ENCODE measurements at regions not wholly inside any gene's neighbourhood (a gene's known extent, or its start where the extent isn't known, plus 50 kb on each side); places are given as distances from the start of the nearest gene placed in this dataset.

DNA sequence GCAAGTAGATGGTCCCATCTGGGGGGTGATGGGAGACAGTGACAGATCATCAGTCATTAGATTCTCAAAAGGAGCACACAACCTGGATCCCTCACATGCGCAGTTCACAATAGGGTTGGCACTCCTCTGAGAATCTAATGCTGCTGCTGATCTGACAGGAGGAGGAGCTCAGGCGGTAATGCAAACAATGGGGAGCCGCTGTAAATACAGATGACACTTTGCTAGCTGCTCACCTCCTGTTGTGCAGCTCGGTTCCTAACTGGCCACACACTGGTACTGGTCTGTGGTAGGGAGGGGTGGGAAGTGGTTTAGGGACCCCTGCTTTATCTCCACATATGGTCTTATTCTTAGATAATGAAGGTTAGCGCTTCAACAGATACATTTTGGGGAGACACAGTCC is 506.6 kb downstream of the PLCL1 start:
- Mint-ChIP-seq H3K36me3 (no peaks in the 10 kb centered on the region), H3K4me3 (no peak overlapping the region), H3K27me3 (ENCODE audit: low read depth) (no peaks in the 10 kb centered on the region), H3K27ac (no peak overlapping the region), H3K4me1 (peaks cover 20% of the 10 kb centered on the region), H3K9me3 (peaks cover 3% of the 10 kb centered on the region)
- ATAC-seq (no peak), DNase-seq (ENCODE audit: low spot score) (no peak)
- POLR2A ChIA-PET: no interaction called here
- TF ChIP-seq ELF4 (CRISPR knock-in tag; IDR thresholded peaks at IDR 0.05; ENCODE audit: low read depth) (no peak), MXD4 (CRISPR knock-in tag; IDR thresholded peaks at IDR 0.05; ENCODE audit: borderline replicate concordance) (no peak), JAZF1 (CRISPR knock-in tag; IDR thresholded peaks at IDR 0.05) (no peak), KAT7 (CRISPR knock-in tag; IDR thresholded peaks at IDR 0.05; ENCODE audit: borderline replicate concordance) (no peak), ZNF232 (CRISPR knock-in tag; IDR thresholded peaks at IDR 0.05) (no peak), FOXJ3 (CRISPR knock-in tag; IDR thresholded peaks at IDR 0.05; ENCODE audit: borderline replicate concordance) (no peak), NFATC4 (CRISPR knock-in tag; IDR thresholded peaks at IDR 0.05) (no peak), ZNF263 (CRISPR knock-in tag; IDR thresholded peaks at IDR 0.05; ENCODE audit: low read depth) (no peak), OVOL2 (CRISPR knock-in tag; IDR thresholded peaks at IDR 0.05; ENCODE audit: borderline replicate concordance) (no peak), RORB (CRISPR knock-in tag; IDR thresholded peaks at IDR 0.05) (no peak), USF1 (CRISPR knock-in tag; IDR thresholded peaks at IDR 0.05) (no peak), MYBL2 (CRISPR knock-in tag; IDR thresholded peaks at IDR 0.05) (no peak), ZNF219 (CRISPR knock-in tag; IDR thresholded peaks at IDR 0.05; ENCODE audit: borderline replicate concordance) (no peak), EMX1 (CRISPR knock-in tag; IDR thresholded peaks at IDR 0.05) (no peak), PREB (CRISPR knock-in tag; IDR thresholded peaks at IDR 0.05; ENCODE audit: borderline replicate concordance) (no peak)
- CTCF ChIA-PET: no interaction called here

DNA sequence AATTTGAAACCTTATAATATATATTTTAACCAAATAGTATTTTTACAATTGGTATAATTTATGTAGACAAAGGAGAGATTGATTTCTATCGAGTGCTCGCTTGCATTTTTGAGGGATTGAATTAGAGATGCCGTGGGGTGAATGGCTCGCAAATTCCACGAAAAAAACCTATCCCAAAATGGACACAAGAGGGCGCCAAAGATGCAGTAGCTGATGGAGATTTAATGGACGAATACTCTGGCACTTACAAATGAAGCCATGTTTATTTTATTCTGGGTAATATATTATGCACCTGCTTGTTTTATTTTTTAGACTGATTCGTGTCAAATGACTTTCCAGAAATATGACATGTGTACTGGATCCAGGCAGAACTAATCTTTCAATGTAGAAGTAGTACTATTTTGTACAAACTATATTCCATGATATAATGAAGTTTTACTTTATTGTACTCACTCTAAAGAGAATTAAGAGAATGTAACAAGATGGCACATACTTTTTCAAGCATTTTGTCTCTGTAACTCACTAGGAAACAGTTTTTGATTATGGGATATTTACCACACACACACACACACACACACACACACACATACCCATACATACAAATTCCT is 505.4 kb downstream of the PLCL1 start:
- TF ChIP-seq NR1H2 (CRISPR knock-in tag; IDR thresholded peaks at IDR 0.05) (no peak), SOX15 (CRISPR knock-in tag; IDR thresholded peaks at IDR 0.05) (no peak), SMAD4 (CRISPR knock-in tag; IDR thresholded peaks at IDR 0.05) (no peak), GTF2I (CRISPR knock-in tag; conservative IDR thresholded peaks at IDR 0.05) (no peak), CREB1 (CRISPR knock-in tag; IDR thresholded peaks at IDR 0.05) (no peak)
- TF ChIP-seq, protein P1, sequence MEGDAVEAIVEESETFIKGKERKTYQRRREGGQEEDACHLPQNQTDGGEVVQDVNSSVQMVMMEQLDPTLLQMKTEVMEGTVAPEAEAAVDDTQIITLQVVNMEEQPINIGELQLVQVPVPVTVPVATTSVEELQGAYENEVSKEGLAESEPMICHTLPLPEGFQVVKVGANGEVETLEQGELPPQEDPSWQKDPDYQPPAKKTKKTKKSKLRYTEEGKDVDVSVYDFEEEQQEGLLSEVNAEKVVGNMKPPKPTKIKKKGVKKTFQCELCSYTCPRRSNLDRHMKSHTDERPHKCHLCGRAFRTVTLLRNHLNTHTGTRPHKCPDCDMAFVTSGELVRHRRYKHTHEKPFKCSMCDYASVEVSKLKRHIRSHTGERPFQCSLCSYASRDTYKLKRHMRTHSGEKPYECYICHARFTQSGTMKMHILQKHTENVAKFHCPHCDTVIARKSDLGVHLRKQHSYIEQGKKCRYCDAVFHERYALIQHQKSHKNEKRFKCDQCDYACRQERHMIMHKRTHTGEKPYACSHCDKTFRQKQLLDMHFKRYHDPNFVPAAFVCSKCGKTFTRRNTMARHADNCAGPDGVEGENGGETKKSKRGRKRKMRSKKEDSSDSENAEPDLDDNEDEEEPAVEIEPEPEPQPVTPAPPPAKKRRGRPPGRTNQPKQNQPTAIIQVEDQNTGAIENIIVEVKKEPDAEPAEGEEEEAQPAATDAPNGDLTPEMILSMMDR (IDR thresholded peaks at IDR 0.05): peak; percentile 73
- TF ChIP-seq, protein P2, sequence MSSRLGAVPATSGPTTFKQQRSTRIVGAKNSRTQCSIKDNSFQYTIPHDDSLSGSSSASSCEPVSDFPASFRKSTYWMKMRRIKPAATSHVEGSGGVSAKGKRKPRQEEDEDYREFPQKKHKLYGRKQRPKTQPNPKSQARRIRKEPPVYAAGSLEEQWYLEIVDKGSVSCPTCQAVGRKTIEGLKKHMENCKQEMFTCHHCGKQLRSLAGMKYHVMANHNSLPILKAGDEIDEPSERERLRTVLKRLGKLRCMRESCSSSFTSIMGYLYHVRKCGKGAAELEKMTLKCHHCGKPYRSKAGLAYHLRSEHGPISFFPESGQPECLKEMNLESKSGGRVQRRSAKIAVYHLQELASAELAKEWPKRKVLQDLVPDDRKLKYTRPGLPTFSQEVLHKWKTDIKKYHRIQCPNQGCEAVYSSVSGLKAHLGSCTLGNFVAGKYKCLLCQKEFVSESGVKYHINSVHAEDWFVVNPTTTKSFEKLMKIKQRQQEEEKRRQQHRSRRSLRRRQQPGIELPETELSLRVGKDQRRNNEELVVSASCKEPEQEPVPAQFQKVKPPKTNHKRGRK (CRISPR knock-in tag; IDR thresholded peaks at IDR 0.05; ENCODE audit: borderline replicate concordance): no peak
- H3K4me1 Mint-ChIP-seq: peaks cover 20% of the 10 kb centered on the region
- ChIA-PET POLR2A (no interaction called here), CTCF (interaction anchor here (0.6 to 1.6 kb wide), 9 partner anchors 10 to 1179 kb away, joined by 3 to 14 read pairs (median 5); no protein-coding TSS in a partner anchor)
- no peaks in the 10 kb centered on the region for H3K36me3 Mint-ChIP-seq
- peaks cover 3% of the 10 kb centered on the region for H3K9me3 Mint-ChIP-seq
- ATAC-seq: peak; percentile 40; the same call in 1 of the 2 replicates
- H3K27ac Mint-ChIP-seq: no peak overlapping the region
- H3K4me3 Mint-ChIP-seq: no peak overlapping the region
- H3K27me3 Mint-ChIP-seq (ENCODE audit: low read depth): no peaks in the 10 kb centered on the region
- DNase-seq (ENCODE audit: low spot score): peak; percentile 53

Measured in WTC11 (cell line).